Liver (tissue), 3 donors: ENCODE measurements at regions not wholly inside any gene's neighbourhood (a gene's known extent, or its start where the extent isn't known, plus 50 kb on each side); places are given as distances from the start of the nearest gene placed in this dataset.

Experiments used
- CTCF ChIP-seq: fragments of 150-350 bp; IDR thresholded peaks from 2 replicates; pipeline ENCODE4 v1.5.1; 2017; ENCODE audit warnings: improper control_type of control experiment, low read depth, low read length; ENCODE audit not compliant: missing input control
- EGR1 ChIP-seq, 2 donors: IDR thresholded peaks; 2 replicates each; pipeline ENCODE4 v1.6.1; 2016 to 2018; ENCODE audit warnings: antibody characterized with exemption in 2 of 2, low read depth in 2 of 2
- FOXA1 ChIP-seq: IDR thresholded peaks from 2 replicates; pipeline ENCODE4 v1.6.1; 2016; ENCODE audit warnings: antibody characterized with exemption
- GABPA ChIP-seq, 2 donors: IDR thresholded peaks in 1 of 2; conservative IDR thresholded peaks in 1 of 2; 2 replicates each; pipeline ENCODE4 v1.6.1; 2016; ENCODE audit warnings: antibody characterized with exemption in 2 of 2, mild to moderate bottlenecking in 1 of 2, moderate library complexity in 1 of 2
- JUND ChIP-seq, 2 donors: IDR thresholded peaks; 2 replicates each; pipeline ENCODE4 v1.6.1; 2016; ENCODE audit warnings: antibody characterized with exemption in 2 of 2
- NR2F2 ChIP-seq: IDR thresholded peaks from 2 replicates; pipeline ENCODE4 v1.6.1; 2016; ENCODE audit warnings: antibody characterized with exemption
- RAD21 ChIP-seq, 2 donors: IDR thresholded peaks; 2 replicates each; pipeline ENCODE4 v1.6.1; 2016; ENCODE audit warnings: antibody characterized with exemption in 2 of 2, mild to moderate bottlenecking in 2 of 2
- REST ChIP-seq: IDR thresholded peaks from 2 replicates; pipeline ENCODE4 v1.6.1; 2016; ENCODE audit warnings: antibody characterized with exemption, mild to moderate bottlenecking
- SP1 ChIP-seq: IDR thresholded peaks from 2 replicates; pipeline ENCODE4 v1.6.1; 2018; ENCODE audit warnings: antibody characterized with exemption, mild to moderate bottlenecking
- YY1 ChIP-seq: IDR thresholded peaks from 2 replicates; pipeline ENCODE4 v1.6.1; 2016; ENCODE audit warnings: antibody characterized with exemption, mild to moderate bottlenecking
- donor health status: healthy.
- donor health status: healthy.

- TF ChIP-seq RAD21 (IDR thresholded peaks at IDR 0.05) (no peak), CTCF (no peak), JUND (IDR thresholded peaks at IDR 0.05) (no peak), SP1 (no peak), YY1 (no peak), NR2F2 (no peak), REST (no peak), EGR1 (IDR thresholded peaks at IDR 0.05; ENCODE audit: low read depth in 2 of 2) (no peak), FOXA1 (no peak), GABPA (IDR thresholded peaks at IDR 0.05 in 1 of 2, conservative IDR thresholded peaks at IDR 0.05 in 1 of 2) (no peak)
Observed at GRCh38 chr21:19124691-19125090, 721.1 kb upstream of the TMPRSS15 start.
